HCT116 (cell line): ENCODE measurements at regions not wholly inside any gene's neighbourhood (a gene's known extent, or its start where the extent isn't known, plus 50 kb on each side); places are given as distances from the start of the nearest gene placed in this dataset.

Experiments
- ATAC-seq: fragments of 200-7000 bp; cut with Tn5 transposase; 2 replicates; pipeline ENCODE4 v1.9.1; 2020; ENCODE audit warnings: mild to moderate bottlenecking, moderate library complexity
- BruUV-seq: library from RNA; stranded (reverse); fragments of 400-500 nt; replicated peaks from 2 replicates; lab custom pipeline; 2021; lab: Mats Ljungman, UMichigan
- CTCF ChIA-PET: fragments of 300-600 bp; sonication (Branson Sonifier 250); formaldehyde crosslinking; loops from one replicate; lab custom pipeline; 2021; ENCODE audit warnings: antibody characterized with exemption; lab: Charles Lee
- POLR2A ChIA-PET: fragments of 300-600, 350-600 bp; sonication (Branson Sonifier 250); formaldehyde crosslinking; loops from one replicate; lab custom pipeline; 2021; ENCODE audit warnings: antibody characterized with exemption; lab: Charles Lee
- RAD21 ChIA-PET, 2 experiments: fragments of 300-600 bp; sonication (Branson Sonifier 250); formaldehyde crosslinking; loops; one replicate each; lab custom pipeline; 2023; ENCODE audit warnings: low total read pairs in 2 of 2; ENCODE audit not compliant: uncharacterized antibody in 2 of 2, unreplicated experiment in 2 of 2, low non-redundant PET in 1 of 2; lab: Charles Lee
- DNase-seq: peaks from one replicate; pipeline ENCODE4 v3.0.0-alpha.2; 2010; ENCODE audit warnings: low read depth, low spot score
- H2AFZ ChIP-seq: fragments of 200-600 bp; shearing (Covaris generic), sonication (generic); 2 replicates; pipeline ENCODE4 v1.6.1; 2017; ENCODE audit warnings: low read depth, mixed run types, mixed read lengths, antibody characterized with exemption, low read length; ENCODE audit not compliant: poor library complexity, severe bottlenecking
- H3K27ac ChIP-seq: 2 replicates; pipeline ENCODE4 v1.5.1; 2012; ENCODE audit warnings: low read depth, low read length
- H3K27me3 ChIP-seq: fragments of 200-600 bp; sonication (generic); 2 replicates; pipeline ENCODE4 v1.6.1; 2016; ENCODE audit warnings: mixed run types, low read length, mixed read lengths; ENCODE audit not compliant: insufficient read depth
- H3K36me3 ChIP-seq, 2 experiments: fragments of 200-500 bp in 1 of 2; fragments of 200-600 bp in 1 of 2; sonication (Bioruptor generic) in 1 of 2; sonication (generic) in 1 of 2; 2 replicates each; pipeline versions ENCODE4 v1.5.1 to v1.6.1; 2014 to 2016; ENCODE audit warnings: low read length in 2 of 2, inconsistent platforms in 1 of 2, mixed read lengths in 1 of 2, mixed run types in 1 of 2; ENCODE audit not compliant: insufficient read depth in 2 of 2, control insufficient read depth in 1 of 2
- H3K4me1 ChIP-seq, 2 experiments: fragments of 200-600 bp in 1 of 2; sonication (generic) in 1 of 2; 2 replicates each; pipeline versions ENCODE4 v1.5.1 to v1.6.1; 2012 to 2017; ENCODE audit warnings: low read length in 2 of 2, inconsistent platforms in 1 of 2, mild to moderate bottlenecking in 1 of 2, mixed read lengths in 1 of 2, mixed run types in 1 of 2, moderate library complexity in 1 of 2; ENCODE audit not compliant: insufficient read depth in 2 of 2, control insufficient read depth in 1 of 2
- H3K4me2 ChIP-seq: fragments of 200-600 bp; sonication (generic); 2 replicates; pipeline ENCODE4 v1.6.1; 2017; ENCODE audit warnings: mixed run types, low read length, mixed read lengths
- H3K4me3 ChIP-seq, 2 experiments: fragments of 200-600 bp in 1 of 2; sonication (generic) in 1 of 2; replicated peaks in 1 of 2; 2 replicates each; pipeline ENCODE4 v1.5.1; 2011 to 2016; ENCODE audit warnings: low read length in 2 of 2, control low read depth in 1 of 2, low read depth in 1 of 2, mild to moderate bottlenecking in 1 of 2, mixed read lengths in 1 of 2, mixed run types in 1 of 2
- H3K79me2 ChIP-seq: fragments of 200-600 bp; sonication (generic); 2 replicates; pipeline ENCODE4 v1.6.1; 2017; ENCODE audit warnings: mild to moderate bottlenecking, mixed run types, low read length, moderate library complexity, mixed read lengths; ENCODE audit not compliant: insufficient read depth
- H3K9ac ChIP-seq: fragments of 200-600 bp; sonication (generic); 2 replicates; pipeline ENCODE4 v1.6.1; 2016; ENCODE audit warnings: low read length, mixed read lengths
- H3K9me2 ChIP-seq: fragments of 200-600 bp; sonication (generic), shearing (Covaris generic); 2 replicates; pipeline ENCODE4 v1.6.1; 2017; ENCODE audit warnings: mixed run types, mild to moderate bottlenecking, moderate library complexity; ENCODE audit not compliant: insufficient read depth
- H3K9me3 ChIP-seq, 2 experiments: fragments of 200-500 bp in 1 of 2; fragments of 200-600 bp in 1 of 2; sonication (Bioruptor generic) in 1 of 2; sonication (generic) in 1 of 2; 2 replicates each; pipeline ENCODE4 v1.6.1; 2014 to 2017; ENCODE audit warnings: low read length in 2 of 2, mixed read lengths in 2 of 2, inconsistent platforms in 1 of 2, low read depth in 1 of 2, mild to moderate bottlenecking in 1 of 2, mixed run types in 1 of 2, moderate library complexity in 1 of 2; ENCODE audit not compliant: control insufficient read depth in 1 of 2, insufficient read depth in 1 of 2
- H4K20me1 ChIP-seq: fragments of 200-600 bp; sonication (generic), shearing (Covaris generic); 2 replicates; pipeline ENCODE4 v1.6.1; 2017; ENCODE audit warnings: mixed run types, mild to moderate bottlenecking, moderate library complexity; ENCODE audit not compliant: insufficient read depth
- ATF3 ChIP-seq: IDR thresholded peaks from 2 replicates; pipeline ENCODE4 v1.6.1; 2012
- CBX3 ChIP-seq: IDR thresholded peaks from 2 replicates; pipeline ENCODE4 v1.6.1; 2012; ENCODE audit warnings: low read depth
- CEBPB ChIP-seq: IDR thresholded peaks from 2 replicates; pipeline ENCODE4 v1.6.1; 2012; ENCODE audit warnings: low read depth
- CTCF ChIP-seq, 3 experiments: fragments of 200-600 bp in 1 of 3; sonication (generic) in 1 of 3; IDR thresholded peaks in 2 of 3; conservative IDR thresholded peaks in 1 of 3; 2 replicates each; pipeline ENCODE4 v1.5.1; 2012 to 2017; ENCODE audit warnings: low read depth in 2 of 3, low read length in 2 of 3, antibody characterized with exemption in 1 of 3, borderline replicate concordance in 1 of 3, control low read depth in 1 of 3, mild to moderate bottlenecking in 1 of 3, mixed read lengths in 1 of 3, mixed run types in 1 of 3, moderate library complexity in 1 of 3; ENCODE audit not compliant: insufficient read depth in 1 of 3
- EGR1 ChIP-seq: IDR thresholded peaks from 2 replicates; pipeline ENCODE4 v1.6.1; 2012; ENCODE audit warnings: low read depth
- ELF1 ChIP-seq: IDR thresholded peaks from 2 replicates; pipeline ENCODE4 v1.6.1; 2012; ENCODE audit warnings: low read depth, borderline replicate concordance
- EZH2 ChIP-seq: fragments of 200-600 bp; sonication (generic); IDR thresholded peaks from 2 replicates; pipeline ENCODE4 v1.6.1; 2017; ENCODE audit warnings: antibody characterized with exemption, mixed run types
- MAX ChIP-seq: IDR thresholded peaks from 2 replicates; pipeline ENCODE4 v1.6.1; 2012
- POLR2A ChIP-seq: IDR thresholded peaks from 2 replicates; pipeline ENCODE4 v1.7.0; 2011; ENCODE audit warnings: borderline replicate concordance; ENCODE audit not compliant: insufficient read depth, insufficient read length; ENCODE audit errors: extremely low read depth
- POLR2AphosphoS5 ChIP-seq: IDR thresholded peaks from 2 replicates; pipeline ENCODE4 v1.6.1; 2011; ENCODE audit warnings: mild to moderate bottlenecking, low read depth, low read length, moderate library complexity
- RAD21 ChIP-seq: IDR thresholded peaks from 2 replicates; pipeline ENCODE4 v1.6.1; 2012; ENCODE audit warnings: low read depth, mild to moderate bottlenecking
- SIN3A ChIP-seq: IDR thresholded peaks from 2 replicates; pipeline ENCODE4 v1.6.1; 2012; ENCODE audit warnings: low read depth
- SP1 ChIP-seq: IDR thresholded peaks from 2 replicates; pipeline ENCODE4 v1.6.1; 2012; ENCODE audit warnings: low read depth
- TCF7L2 ChIP-seq: IDR thresholded peaks from 2 replicates; pipeline ENCODE4 v1.7.0; 2011; ENCODE audit warnings: borderline replicate concordance, inconsistent platforms; ENCODE audit not compliant: insufficient read depth, insufficient read length; ENCODE audit errors: extremely low read depth
- ZBTB33 ChIP-seq: IDR thresholded peaks from 2 replicates; pipeline ENCODE4 v1.6.1; 2011; ENCODE audit warnings: mild to moderate bottlenecking, low read length, moderate library complexity; ENCODE audit not compliant: insufficient replicate concordance; ENCODE audit errors: extremely low read depth
- ZFX ChIP-seq: fragments of 450-650 bp; IDR thresholded peaks from 2 replicates; pipeline ENCODE4 v1.6.1; 2017
- intact Hi-C: fragments of 100-400 bp; cut with micrococcal nuclease; formaldehyde crosslinking; loops from 2 replicates; pipeline ENCODE4 v1.10.0; 2022

- BruUV-seq = no TSS peak
These were observed 382.7 kb upstream of the RASGEF1B start for GRCh38 chr4:81854406-81854805.

More at GRCh38 chr4:81854406-81854805, 382.7 kb upstream of the RASGEF1B start:
- Histone ChIP-seq H2AFZ (no peak overlapping the region), H3K79me2 (no peaks in the 10 kb centered on the region), H3K4me1 (no peaks in the 10 kb centered on the region), H3K4me3 (no peak overlapping the region), H3K9me3 (no peaks in the 10 kb centered on the region), H3K9ac (no peak overlapping the region), H4K20me1 (no peaks in the 10 kb centered on the region), H3K27ac (no peak overlapping the region), H3K36me3 (no peaks in the 10 kb centered on the region), H3K27me3 (no peaks in the 10 kb centered on the region), H3K9me2 (no peaks in the 10 kb centered on the region)
- RAD21 ChIA-PET = no interaction called here
- POLR2A ChIA-PET = no interaction called here
- CTCF ChIA-PET = no interaction called here
- intact Hi-C loops = no loop called here
- DNase-seq = no peak
- ATAC-seq = no peak
- TF ChIP-seq CTCF (IDR thresholded peaks at IDR 0.05 in 2 of 3, conservative IDR thresholded peaks at IDR 0.05 in 1 of 3; ENCODE audit: borderline replicate concordance in 1 of 3, insufficient read depth in 1 of 3, low read depth in 2 of 3, low read length in 2 of 3) (no peak), CEBPB (no peak), SP1 (no peak), EGR1 (no peak), ZBTB33 (no peak), CBX3 (no peak), MAX (no peak), SIN3A (no peak), ELF1 (no peak), EZH2 (no peak), RAD21 (no peak), ZFX (no peak), ATF3 (no peak), POLR2AphosphoS5 (no peak), POLR2A (no peak), TCF7L2 (no peak)
- TF ChIP-seq, all 23 proteins: peak for 0
- no peak overlapping the region for H3K4me2 ChIP-seq
